HG03025 (cell line): ENCODE measurements at regions not wholly inside any gene's neighbourhood (a gene's known extent, or its start where the extent isn't known, plus 50 kb on each side); places are given as distances from the start of the nearest gene placed in this dataset.
"Not testable (repeated sequence)": the region's sequence is repeated elsewhere in the genome, so short reads cannot be mapped to it uniquely, and the experiment has no call there.

Experiments used
- ATAC-seq: cut with Tn5 transposase; IDR thresholded peaks from one replicate; pipeline ENCODE4 v1.9.1; 2021; ENCODE audit warnings: mild to moderate bottlenecking, moderate library complexity; ENCODE audit not compliant: unreplicated experiment, low FRiP score

DNA sequence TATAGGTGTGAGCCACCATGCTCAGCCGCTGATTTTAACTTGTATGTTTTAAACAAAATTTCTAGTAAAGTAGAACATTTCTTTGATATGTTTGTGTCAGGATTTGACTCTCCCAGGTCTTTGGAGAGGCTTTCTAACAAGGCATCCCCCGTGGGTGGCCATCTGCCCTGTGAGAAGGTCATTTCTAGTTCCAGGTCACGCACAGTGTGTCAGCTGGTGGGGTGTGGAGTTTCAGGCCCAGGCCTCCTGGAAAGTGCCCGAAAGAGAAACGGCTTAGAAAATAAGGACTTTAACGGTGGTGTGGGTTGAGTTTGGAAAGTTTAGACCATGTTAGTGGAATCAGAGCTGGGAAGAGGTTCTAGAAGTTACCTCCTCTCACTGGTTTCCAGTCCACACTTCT, 61.0 kb downstream of the SPDYE17 start:
- not testable (repeated sequence) for ATAC-seq

DNA sequence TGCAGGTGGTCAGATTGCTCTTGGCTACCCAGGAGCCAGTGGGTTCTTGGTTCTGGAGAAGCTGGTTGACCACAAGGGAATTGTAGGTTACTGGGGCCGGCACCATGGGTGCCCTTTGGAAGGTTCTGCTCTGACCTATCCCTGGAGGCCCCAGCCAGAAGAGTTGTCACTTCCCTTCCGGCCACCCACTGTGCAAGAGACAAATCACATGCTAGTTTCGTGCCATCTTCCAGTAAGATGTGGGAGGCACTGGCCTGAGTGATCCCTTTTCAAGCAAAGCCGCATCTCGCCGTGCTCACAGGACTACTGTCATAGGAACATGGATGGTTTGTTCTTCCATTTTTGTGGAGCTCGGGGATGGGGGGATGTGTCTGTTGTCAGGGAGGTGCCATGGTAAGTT, 62.3 kb downstream of the SPDYE17 start:
- ATAC-seq: not testable (repeated sequence)

DNA sequence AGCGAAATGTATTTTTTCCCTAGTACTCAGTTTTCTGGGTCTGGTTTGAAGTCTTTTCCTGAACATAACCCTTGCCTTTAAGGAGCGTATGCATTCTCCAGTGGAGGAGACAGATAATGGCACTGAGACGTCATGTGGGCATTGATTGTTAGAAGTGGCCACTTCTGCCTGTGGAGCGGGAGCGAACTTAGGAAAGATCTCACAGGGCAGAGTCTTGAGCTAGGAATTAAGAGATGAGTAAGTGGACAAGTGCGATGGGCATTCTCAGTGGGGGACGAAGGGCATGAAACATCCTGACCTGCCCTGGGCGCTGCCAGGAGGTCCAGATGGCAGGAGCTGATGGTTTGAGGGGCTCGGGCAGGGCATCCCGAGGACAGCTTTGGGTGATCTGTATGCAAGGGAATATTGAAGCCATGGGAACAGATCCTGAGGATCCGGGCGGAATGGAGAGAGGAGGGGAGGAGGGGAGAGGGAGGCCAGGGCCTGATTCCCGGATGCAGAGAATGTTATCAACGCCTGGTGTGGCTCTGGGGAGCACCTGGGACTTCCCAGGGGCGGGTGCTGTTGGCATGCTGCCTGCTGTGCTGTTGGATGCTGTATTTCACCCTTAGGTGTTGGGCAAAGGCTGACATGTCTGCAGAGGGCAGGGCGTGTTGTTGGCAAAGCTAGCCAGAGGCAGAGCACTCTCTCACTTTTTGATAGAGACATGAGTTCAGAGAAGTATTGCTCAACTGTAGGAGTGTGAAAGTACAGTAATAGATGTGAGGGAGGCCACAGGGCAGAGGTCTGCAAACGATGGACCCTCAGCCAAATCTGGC, 66.2 kb downstream of the SPDYE17 start:
- ATAC-seq: not testable (repeated sequence)

DNA sequence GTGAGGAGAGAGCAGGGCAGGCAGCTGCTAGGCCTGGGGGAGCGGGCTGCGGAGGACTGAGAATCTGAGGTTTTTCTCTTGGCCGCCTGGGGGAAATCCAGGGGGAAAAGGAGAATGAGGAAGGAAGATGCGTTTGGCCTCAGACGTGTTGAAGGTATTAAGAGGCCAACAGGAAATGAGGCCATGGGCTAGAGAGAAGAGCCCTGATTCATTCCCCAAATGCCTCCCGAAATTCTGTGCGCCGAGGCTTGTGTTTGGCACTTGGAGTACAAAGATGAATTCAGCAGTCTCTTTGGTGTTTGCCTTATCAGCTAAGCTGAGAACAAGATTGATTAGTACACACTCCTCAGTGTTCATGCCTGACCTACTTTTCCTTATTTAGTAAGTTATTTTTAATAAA, 68.1 kb downstream of the SPDYE17 start:
- ATAC-seq: not testable (repeated sequence)

DNA sequence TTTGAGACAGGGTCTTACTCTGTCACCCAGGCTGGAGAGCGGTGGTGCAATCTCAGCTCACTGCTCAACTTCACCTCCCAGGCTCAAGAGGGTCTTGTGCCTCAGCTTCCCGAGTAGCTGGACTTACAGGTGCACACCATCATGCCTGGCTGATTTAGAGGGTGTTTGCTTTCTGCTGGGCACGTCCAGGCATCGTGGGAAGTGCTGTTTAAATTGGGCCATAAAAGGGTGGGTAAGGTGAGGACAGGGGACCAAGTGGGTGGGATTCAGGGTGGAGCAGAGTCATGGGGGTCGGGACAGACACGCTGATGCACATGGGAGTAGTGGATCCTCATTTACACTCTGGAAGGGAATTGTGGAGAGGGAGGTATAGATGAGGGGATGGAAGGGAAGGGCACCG, 69.1 kb downstream of the SPDYE17 start:
- ATAC-seq: not testable (repeated sequence)

DNA sequence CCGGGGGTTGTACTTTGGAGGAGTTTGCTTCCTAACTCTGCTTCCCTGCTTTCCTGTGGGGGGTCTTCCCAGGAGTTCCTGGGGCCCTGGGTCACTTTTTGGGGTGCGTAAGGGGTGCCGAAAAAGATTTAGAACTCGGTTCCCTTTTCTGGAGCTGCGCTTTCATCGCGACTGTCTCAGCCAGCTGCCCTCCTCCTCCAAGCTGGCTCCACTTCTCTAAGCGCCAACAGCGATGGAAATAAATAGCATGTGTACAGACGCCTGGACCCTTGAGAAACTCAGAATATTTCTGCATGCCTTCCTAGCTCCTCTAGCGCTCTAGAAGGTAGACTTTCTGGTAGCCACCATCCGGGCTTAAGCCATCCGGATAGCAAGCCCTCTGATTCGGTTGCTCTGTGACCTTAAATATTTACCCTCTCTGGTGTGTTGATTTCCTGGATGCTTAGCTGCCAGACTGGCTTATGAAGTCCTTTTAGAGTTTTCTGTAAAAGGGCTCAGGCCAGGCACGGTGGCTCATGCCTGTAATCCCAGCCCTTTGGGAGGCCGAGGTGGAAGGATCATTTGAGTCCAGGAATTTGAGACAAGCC, 71.7 kb downstream of the SPDYE17 start:
- ATAC-seq: peak; percentile 29

DNA sequence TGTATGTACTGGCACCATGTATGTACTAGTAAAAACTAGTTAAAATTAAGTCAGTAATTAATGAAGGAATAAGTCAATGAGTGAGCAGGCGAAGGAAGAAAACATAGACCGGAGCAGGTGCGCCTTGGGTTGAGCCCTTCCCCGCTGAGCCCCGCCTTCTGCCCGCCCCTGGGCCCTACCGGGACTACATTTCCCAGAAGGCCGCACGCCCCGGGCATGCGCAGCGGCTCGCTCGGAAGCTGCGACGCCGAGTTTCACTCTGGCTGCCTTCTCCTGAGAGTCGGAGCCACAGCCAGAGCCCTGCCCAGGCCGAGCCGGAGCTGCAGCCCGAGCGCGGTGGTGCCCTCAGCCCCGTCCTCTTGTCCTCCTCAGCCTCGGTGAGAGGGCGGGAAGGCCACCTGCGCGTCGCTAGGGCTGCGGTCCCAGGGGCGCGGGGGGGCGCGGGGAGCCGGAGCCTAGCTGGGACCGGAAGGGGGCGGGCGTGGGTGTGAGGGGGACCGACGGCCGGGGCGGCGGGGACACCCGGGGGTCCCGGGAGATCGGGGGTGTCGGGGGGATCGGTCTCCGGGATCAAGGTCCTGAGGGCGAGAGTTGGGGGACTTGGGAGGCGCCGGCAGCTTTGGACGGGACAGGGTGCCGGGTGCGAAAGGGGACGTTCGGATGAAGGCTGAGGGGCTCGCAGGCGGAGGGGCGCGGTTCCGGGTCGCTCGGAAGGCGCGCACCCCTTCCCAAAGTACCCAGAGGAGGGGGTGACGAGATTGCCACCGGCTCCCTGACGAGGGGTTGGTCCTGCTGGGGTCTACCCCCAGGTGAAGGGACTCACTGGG, 72.4 kb downstream of the SPDYE17 start:
- peak; percentile 91 for ATAC-seq

DNA sequence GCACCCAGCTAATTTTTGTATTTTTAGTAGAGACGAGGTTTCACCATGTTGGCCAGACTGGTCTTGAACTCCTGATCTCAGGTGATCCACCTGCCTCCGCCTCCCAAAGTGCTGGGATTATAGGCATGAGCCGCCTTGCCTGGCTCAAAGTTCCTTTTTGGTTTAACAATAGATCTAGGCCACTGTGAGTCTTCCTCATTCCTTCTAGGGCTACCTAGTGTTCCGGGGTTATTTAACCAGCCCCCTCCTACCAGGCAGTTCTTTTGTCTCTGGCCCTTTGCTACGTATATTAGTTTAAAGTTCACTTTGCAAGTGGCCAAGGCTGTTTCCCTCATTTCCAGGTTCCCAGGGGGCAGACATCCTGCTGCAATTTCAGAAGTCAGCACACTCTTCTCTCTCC, 75.6 kb downstream of the SPDYE17 start:
- ATAC-seq: not testable (repeated sequence)

DNA sequence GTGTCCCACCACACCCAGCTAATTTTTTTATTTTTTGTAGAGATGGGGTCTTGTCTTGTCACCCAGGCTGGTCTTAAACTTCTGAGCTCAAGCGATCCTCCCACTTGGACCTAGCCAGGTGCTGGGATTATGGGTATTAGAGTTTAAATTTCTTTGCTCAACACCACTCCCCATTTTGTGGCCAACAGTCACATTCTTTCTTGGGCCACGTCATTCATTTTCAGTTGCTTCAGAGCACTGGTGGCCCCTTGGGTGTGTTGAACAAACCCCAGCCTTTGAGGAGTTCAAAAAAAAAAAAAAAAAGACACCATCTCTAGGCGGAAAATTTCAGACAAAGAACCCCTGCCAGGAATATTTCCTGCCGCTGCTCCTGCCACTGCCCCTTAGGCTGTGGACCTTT, 77.0 kb downstream of the SPDYE17 start:
- not testable (repeated sequence) for ATAC-seq

DNA sequence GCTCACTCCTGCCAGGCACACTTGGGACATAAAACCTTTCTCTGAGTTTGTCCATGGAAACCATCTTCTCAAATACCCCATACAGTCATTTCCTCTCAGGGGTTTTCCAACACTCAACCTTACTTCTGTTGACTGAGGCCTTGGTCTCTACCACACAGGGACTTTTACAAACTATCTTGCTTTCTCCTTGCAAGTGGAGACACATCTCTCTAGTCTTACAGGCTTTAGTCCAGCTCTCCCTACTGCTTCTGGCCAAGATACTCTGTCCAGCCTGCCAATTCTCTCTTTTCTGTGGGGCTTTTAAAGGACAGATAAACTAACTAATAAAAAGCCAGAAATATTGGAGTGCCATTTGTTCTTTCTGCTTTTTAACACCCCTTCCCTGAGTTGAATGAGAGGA, 87.6 kb downstream of the SPDYE17 start:
- peak; percentile 62 for ATAC-seq

DNA sequence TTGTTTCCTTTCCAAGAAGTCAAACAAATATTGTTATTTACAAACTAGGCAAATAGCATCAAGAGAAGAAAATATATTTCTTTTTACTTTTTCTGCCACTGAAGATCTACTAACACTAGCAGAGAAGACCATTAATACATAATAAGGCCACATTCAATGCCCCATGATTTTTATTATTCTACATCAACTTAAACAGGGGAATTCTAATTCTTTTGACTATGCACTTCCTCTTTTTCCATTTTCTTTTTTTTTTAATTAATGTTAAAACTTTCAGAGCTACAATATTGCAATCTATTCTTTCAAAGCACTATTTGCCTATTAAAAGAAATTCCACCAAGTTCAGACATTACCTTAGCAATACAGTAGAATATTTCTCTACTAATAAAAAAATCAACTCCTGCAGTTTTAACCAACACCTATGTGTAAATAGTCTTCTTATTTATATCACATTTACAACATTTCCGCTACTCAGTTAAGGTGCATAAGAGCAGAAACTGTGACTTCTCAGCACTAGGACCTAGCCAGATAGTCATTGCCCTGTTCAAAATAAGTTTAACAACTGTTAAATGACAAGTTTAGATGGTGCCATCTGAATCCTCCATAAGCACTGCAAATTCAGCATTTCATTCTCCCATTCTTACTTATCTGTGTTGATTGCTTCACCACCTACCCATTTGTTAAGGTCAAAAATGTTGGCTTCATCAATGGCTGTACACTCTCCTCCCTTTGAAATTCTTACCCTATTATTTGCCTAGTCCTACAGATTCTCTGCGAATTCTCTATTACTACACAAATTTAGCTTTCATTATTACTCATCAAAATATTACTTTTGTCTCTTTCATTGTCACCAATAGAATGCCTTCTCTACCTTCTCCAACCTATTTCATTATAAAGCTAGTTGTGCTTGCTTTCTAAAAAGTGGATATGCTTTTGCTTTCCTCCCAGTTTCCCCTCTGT, 90.1 kb downstream of the SPDYE17 start:
- not testable (repeated sequence) for ATAC-seq

DNA sequence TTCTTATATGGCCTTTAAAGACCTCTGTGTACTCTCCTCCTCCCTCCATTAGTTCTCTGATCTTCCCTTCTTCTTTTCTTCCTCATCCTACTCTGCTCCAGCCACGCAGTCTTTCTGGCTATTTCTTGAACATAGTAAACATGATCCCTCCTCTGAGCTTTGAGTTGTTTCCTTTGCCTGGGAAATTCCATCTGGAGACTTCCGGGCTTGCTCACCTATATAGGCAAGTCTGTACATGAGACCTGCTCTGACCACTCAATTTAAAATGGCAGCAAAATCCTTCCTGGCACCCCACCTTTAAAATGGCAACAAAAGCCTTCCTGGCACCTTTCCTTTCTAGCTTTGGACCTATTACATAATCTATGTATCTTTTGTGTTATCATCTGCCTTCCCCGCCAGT, 94.4 kb downstream of the SPDYE17 start:
- ATAC-seq: not testable (repeated sequence)

DNA sequence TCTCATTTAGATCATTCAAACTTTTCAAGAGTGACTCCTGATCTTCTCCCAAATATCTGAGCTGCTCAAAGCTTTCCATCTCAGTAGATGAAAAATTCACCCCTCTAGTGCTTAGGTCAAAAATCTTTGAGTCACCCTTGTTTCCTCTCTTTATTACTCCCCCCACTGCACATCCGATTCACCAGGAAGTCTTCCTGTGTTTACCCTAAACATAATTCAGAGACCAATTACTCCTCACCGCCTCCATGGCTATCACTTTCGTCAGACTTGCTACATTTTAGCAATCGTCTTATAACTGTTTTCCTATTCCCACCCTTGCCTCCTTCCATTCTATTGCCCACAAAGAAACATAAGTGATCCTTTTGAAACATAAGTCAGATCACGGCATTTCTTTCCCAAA, 94.8 kb downstream of the SPDYE17 start:
- not testable (repeated sequence) for ATAC-seq

DNA sequence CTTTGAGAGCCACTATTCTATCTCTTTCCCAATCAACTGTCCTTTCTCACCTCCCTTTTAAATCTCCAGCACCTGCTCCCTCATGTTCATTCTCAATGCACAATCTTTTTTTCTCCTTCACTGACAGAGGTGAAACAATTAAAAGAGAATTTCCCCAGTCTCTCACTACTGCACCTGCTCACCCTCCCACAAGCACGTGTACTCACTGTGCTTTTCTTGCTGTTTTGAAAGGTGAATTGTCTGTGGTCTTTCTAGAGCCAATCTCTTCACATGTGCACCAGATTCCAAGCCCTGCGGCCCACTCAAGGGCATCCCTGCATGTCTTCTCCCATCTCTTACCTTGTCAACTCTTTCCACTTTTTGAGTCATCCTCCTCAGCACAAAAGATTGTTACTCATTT, 95.8 kb downstream of the SPDYE17 start:
- ATAC-seq: peak; percentile 66

DNA sequence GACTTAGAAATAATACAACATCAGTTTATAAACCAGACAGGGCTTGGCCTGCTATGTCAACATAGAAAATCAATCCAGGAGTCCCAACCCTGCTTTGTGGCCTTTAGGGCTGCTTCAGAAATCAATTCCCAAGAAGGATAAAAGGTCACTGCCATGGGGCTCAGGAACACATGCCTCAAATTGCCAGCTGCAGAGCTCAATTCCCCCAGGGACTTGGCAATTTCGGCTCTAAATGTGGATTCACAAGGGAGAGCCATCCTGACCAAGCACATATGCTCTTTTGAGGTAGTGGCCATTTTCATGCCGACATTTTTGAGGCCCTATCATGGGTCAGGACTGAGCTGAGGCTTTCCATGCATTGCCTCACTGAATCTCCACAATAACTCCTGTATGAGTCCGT, 97.5 kb downstream of the SPDYE17 start:
- not testable (repeated sequence) for ATAC-seq

DNA sequence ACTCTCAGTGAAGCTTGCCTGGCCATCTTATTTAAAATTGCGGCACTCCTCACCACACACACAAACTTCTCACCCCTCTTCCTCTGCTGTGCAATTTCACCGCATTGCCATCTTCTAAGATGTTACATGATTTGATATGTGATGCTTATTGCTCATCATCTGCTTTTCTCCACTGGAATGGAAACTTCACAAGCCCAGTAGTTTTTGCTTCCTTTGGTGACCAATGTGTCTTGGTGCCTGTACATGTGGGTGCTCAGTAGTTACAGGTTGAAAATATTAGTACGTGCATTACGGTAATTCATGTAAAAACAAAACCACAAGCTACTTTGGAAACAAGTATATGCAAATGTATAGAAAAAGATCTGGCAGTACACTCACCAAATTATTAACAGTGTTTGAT, 99.2 kb downstream of the SPDYE17 start:
- not testable (repeated sequence) for ATAC-seq

DNA sequence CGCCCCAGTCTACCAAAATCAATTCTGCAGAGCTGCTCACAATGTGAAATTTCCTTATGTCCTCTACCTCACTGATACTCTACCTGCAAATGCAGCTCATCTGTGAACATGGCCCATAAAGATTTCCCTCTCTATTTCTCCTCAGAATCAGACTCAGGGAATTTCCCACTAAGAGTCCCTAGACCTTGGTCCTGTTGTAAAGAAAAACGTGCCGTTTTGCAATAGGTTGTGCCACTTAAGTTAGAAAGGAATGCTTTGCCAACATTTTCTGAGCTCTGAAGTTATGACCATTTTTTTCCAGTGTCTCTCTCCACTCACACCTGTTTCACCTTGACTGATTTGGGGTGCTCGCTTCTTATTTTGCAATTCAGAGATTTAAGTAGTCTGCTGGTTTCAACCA, 100.7 kb downstream of the SPDYE17 start:
- ATAC-seq: not testable (repeated sequence)

DNA sequence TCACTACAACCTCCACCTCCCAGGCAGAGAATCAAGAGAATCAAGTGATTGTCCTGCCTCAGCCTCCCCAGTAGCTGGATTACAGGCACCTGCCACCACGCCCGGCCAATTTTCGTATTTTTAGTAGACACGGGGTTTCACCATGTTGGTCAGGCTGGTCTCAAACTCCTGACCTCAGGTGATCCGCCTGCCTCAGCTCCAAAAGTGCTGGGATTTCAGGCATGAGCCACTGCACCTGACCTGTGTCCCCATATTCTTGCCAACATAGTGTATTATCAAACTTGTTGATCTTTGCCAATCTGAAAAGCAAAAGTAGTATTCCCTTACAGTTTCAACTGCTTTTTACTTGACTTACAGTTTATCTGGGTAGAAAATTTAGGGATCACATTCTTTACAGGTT, 101.7 kb downstream of the SPDYE17 start:
- ATAC-seq: not testable (repeated sequence)

DNA sequence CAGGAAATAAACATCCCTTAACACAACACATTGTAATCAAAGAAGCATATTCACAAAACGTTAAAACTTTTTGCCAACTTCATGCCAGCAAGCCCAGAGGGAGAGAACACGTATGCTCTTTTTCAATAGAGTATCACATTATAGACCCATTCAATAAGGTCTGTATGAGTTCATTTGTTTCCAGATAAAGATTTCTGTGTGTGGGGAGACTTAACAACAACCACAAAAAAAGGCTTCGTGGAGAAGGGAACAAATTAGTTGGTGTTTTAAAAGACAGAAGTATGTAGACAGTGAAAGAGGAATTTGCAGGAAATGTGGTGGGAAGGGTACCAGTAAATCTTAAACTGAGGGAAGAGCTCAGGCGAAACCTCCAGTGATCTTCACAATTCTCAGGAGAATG, 103.4 kb downstream of the SPDYE17 start:
- not testable (repeated sequence) for ATAC-seq
